GM12872 (cell line): ENCODE measurements at regions not wholly inside any gene's neighbourhood (a gene's known extent, or its start where the extent isn't known, plus 50 kb on each side); places are given as distances from the start of the nearest gene placed in this dataset.

Experiments used
- CTCF ChIP-seq: IDR thresholded peaks from 3 replicates; pipeline ENCODE4 v1.5.1; 2011; ENCODE audit warnings: low read depth, mild to moderate bottlenecking, low read length, moderate library complexity; ENCODE audit not compliant: insufficient read depth

GRCh38 chr2:208798698-208799097 lies 392.1 kb downstream of the PTH2R start:
- no peak for TF ChIP-seq CTCF

GRCh38 chr2:208799397-208799796 lies 392.8 kb downstream of the PTH2R start:
- no peak for TF ChIP-seq CTCF

- TF ChIP-seq CTCF = no peak
These were observed 401.2 kb downstream of the PTH2R start for GRCh38 chr2:208807756-208808155.

GRCh38 chr2:208819190-208819589 lies 412.6 kb downstream of the PTH2R start:
- no peak for TF ChIP-seq CTCF

- TF ChIP-seq CTCF = no peak; the same call in 2 of the 3 replicates
These were observed 413.6 kb downstream of the PTH2R start for GRCh38 chr2:208820014-208820688.

- no peak for TF ChIP-seq CTCF
These were observed 420.5 kb downstream of the PTH2R start for GRCh38 chr2:208827109-208827508.

GRCh38 chr2:208827549-208828221 lies 421.1 kb downstream of the PTH2R start:
- TF ChIP-seq CTCF = no peak
